ENCODE measurements at regions not wholly inside any gene's neighbourhood (a gene's known extent, or its start where the extent isn't known, plus 50 kb on each side); places are given as distances from the start of the nearest gene placed in this dataset.

GRCh38 chr2:844715-845114 is 105.9 kb upstream of the SNTG2 start:
- Histone ChIP-seq H3K4me3 (no peak overlapping the region), H3K27ac (no peak overlapping the region), H3K9me3 (no peaks in the 10 kb centered on the region), H3K4me1 (ENCODE audit: insufficient read depth) (no peaks in the 10 kb centered on the region), H3K27me3 (no peaks in the 10 kb centered on the region), H3K36me3 (no peaks in the 10 kb centered on the region)
- WGBS, 3 donors: 77 to 91% (median 81%) methylated on average over 3 of the region's 3 CpGs
- intact Hi-C loops (cut with DNase I): no loop called here
- TF ChIP-seq, protein P1, sequence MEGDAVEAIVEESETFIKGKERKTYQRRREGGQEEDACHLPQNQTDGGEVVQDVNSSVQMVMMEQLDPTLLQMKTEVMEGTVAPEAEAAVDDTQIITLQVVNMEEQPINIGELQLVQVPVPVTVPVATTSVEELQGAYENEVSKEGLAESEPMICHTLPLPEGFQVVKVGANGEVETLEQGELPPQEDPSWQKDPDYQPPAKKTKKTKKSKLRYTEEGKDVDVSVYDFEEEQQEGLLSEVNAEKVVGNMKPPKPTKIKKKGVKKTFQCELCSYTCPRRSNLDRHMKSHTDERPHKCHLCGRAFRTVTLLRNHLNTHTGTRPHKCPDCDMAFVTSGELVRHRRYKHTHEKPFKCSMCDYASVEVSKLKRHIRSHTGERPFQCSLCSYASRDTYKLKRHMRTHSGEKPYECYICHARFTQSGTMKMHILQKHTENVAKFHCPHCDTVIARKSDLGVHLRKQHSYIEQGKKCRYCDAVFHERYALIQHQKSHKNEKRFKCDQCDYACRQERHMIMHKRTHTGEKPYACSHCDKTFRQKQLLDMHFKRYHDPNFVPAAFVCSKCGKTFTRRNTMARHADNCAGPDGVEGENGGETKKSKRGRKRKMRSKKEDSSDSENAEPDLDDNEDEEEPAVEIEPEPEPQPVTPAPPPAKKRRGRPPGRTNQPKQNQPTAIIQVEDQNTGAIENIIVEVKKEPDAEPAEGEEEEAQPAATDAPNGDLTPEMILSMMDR (IDR thresholded peaks at IDR 0.05): no peak
- TF ChIP-seq EP300 (IDR thresholded peaks at IDR 0.05): no peak
- TF ChIP-seq POLR2A (IDR thresholded peaks at IDR 0.05): no peak
- no peak for DNase-seq

DNA sequence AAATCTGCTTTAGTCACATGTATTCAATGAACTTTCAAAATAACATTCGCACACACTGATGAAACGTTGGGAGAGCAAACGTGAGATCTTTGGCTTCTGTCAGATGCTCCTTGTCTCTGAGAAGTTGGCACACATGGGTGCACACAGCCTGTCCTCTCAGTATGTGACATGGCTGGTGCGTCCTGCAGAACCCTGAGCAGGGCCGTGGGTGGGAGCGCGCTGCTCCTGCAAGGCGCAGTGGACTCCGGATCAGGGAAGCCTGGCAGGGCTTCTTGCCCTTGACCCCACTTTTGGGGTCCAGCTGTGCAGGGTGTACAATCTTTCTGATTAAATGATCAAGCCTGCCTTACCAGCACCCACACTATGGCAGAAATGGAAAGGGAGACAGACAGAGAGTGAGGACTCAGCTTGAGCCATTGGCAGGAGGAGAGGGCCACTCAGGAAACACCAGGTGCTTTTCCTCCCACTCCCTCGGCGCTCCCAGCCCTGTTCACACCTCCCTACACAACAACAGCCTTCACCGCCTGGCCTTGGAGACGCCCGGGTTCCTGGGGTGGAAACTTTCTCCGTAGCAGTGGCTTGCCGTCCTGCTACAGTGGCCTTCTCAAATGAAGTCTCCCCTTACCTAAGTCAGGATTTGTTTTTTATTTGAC is 108.4 kb upstream of the SNTG2 start:
- TF ChIP-seq, protein P1 (IDR thresholded peaks at IDR 0.05): no peak
- TF ChIP-seq POLR2A (IDR thresholded peaks at IDR 0.05) (no peak), EP300 (IDR thresholded peaks at IDR 0.05) (no peak)
- DNase-seq: no peak
- Histone ChIP-seq H3K27ac (no peak overlapping the region), H3K4me1 (ENCODE audit: insufficient read depth) (no peaks in the 10 kb centered on the region), H3K36me3 (no peaks in the 10 kb centered on the region), H3K4me3 (no peak overlapping the region), H3K9me3 (no peaks in the 10 kb centered on the region), H3K27me3 (no peaks in the 10 kb centered on the region)
- intact Hi-C loops (cut with DNase I): no loop called here
- 37 to 48% (median 48%) methylated on average over 16 of the region's 16 CpGs for WGBS, 3 donors

GRCh38 chr2:841036-841435 is 109.6 kb upstream of the SNTG2 start:
- H3K9me3 ChIP-seq: no peaks in the 10 kb centered on the region
- no peaks in the 10 kb centered on the region for H3K4me1 ChIP-seq (ENCODE audit: insufficient read depth)
- no peak for TF ChIP-seq POLR2A (IDR thresholded peaks at IDR 0.05)
- no peak for TF ChIP-seq EP300 (IDR thresholded peaks at IDR 0.05)
- TF ChIP-seq, protein P1 (IDR thresholded peaks at IDR 0.05): no peak
- 84 to 94% (median 93%) methylated on average over 5 of the region's 5 CpGs for WGBS, 3 donors
- H3K4me3 ChIP-seq: no peak overlapping the region
- intact Hi-C loops (cut with DNase I): no loop called here
- no peak for DNase-seq
- no peak overlapping the region for H3K27ac ChIP-seq
- no peaks in the 10 kb centered on the region for H3K36me3 ChIP-seq
- H3K27me3 ChIP-seq: no peaks in the 10 kb centered on the region

- WGBS, 3 donors: 76 to 85% (median 77%) methylated on average over 10 of the region's 10 CpGs
- Histone ChIP-seq H3K4me3 (no peak overlapping the region), H3K36me3 (no peaks in the 10 kb centered on the region), H3K4me1 (ENCODE audit: insufficient read depth) (no peaks in the 10 kb centered on the region), H3K27ac (no peak overlapping the region), H3K27me3 (no peaks in the 10 kb centered on the region), H3K9me3 (no peaks in the 10 kb centered on the region)
- intact Hi-C loops (cut with DNase I): no loop called here
- no peak for DNase-seq
- TF ChIP-seq EP300 (IDR thresholded peaks at IDR 0.05) (no peak), POLR2A (IDR thresholded peaks at IDR 0.05) (no peak)
- TF ChIP-seq, protein P1 (IDR thresholded peaks at IDR 0.05): no peak
These were observed 116.4 kb upstream of the SNTG2 start for GRCh38 chr2:834233-834632.

Measured in ovary (tissue), 7 donors.